ENCODE measurements at regions not wholly inside any gene's neighbourhood (a gene's known extent, or its start where the extent isn't known, plus 50 kb on each side); places are given as distances from the start of the nearest gene placed in this dataset.

- DNase-seq: no peak
Observed at GRCh38 chr5:84685121-84685894, 300.6 kb upstream of the EDIL3 start.

- no peak for DNase-seq
Observed at GRCh38 chr5:84683594-84683993, 298.9 kb upstream of the EDIL3 start.

GRCh38 chr5:84682531-84682930 lies 297.9 kb upstream of the EDIL3 start:
- DNase-seq: no peak

GRCh38 chr5:84680908-84681307 lies 296.2 kb upstream of the EDIL3 start:
- DNase-seq: no peak

DNA sequence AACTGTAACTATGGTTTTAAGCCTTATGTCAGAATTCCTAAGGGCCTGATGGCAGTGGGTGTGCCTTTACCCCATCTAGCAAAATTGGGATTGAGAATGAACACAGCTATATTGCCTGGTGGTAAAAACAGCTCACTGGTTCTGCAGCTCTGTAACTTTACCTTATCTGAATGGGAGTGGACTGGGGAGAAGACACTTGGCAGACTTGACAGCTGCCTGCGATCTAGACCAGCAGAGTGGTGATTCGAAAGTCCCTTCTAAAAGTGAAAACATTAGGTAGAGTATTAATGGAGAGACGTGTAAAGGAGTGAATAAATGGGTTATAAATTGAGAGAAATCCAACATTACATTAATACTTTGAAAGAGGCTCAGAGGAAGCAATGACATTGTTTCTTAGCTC lies 289.1 kb upstream of the EDIL3 start:
- no peak for DNase-seq

- no peak for DNase-seq
Observed at GRCh38 chr5:84667576-84667975, 282.9 kb upstream of the EDIL3 start.

- DNase-seq: no peak
Observed at GRCh38 chr5:84650429-84650828, 265.7 kb upstream of the EDIL3 start.

DNA sequence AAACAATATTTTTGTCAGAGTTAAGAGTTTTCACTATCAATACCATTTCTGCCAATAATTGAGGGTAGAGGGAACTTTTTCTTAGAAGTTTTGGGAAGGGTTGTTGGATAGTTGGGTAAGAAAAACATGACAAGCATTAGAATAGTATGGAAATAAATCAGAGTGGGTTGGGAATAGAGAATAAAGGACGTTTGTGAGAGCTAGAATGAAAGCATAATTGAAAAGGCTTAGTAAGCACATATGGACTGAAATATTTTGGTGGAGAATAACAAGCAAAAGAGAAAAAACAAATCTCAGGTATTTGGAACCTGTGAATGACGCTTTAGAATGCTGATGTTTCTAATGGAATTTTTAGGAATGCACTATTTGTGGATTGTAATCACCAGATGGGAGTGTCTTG lies 262.9 kb upstream of the EDIL3 start:
- DNase-seq: no peak

DNA sequence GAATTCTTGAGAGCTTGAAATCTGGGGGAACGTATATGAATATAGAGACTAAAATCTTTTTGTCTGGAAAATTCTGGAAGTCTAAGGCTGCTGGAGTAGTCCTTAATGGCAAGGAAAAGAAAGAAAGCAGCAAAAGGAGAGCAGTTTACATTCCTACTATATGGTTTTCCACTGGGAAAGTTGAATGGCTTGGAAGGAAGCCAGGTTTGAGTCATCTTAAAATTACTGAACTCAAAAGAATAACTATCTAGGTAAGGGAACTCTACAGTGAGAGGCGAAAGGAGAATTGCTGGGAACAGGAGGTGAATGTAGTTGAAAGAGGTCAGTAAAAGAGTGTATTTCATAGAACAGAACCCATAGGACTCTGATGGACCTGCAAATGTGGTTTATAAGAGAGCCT lies 258.1 kb upstream of the EDIL3 start:
- DNase-seq: no peak

DNA sequence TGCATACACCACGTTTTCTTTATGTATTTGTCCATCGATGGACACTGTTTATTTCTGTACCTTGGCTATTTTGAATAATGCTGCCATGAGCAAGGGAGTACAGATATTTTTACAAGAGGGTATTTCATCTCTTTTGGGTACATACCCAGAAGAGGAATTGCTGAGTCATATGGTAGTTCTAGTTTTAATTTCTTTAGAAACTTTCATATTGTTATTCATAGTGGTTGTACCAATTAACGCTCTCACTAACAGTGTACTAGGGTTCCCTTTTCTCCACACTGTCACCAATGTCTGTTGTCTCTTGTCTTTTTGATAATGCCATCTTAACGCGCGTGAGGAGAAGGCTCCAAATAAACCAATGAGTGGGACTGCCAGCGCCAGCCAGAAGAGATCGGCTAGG lies 257.6 kb upstream of the EDIL3 start:
- no peak for DNase-seq

DNA sequence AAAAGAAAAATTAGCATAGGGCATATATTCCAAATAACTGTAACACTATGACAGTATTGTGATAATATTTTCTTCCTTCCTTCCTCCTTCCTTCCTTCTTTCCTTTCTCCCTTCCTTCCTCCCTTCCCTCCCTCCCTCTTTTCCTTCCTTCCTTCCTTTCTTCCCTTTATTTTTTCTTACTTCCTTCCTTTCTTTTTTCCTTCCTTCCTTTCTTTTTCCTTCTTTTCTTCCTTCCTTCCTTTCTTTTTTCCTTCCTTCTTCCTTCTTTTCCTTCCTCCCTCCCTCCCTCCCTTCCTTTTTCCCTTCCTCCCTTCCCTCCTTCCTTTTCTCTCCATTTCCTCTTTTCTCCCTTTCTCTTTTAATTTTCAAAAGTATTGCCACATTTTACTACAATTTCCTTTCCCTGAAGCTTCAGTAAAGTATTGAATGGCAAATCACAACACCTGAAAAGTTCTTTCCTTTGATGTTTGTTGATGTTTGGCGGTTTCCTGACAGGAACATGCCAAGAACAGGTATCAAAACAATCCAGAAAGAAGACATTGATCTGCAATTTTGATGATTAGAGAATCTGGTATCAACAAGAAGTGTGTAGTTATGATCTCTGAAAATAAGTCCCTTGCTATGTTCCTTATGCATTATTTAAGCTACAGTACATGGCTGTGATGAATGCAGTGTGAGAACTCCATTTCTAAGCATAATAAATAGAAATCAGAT lies 253.1 kb upstream of the EDIL3 start:
- no peak for DNase-seq

DNA sequence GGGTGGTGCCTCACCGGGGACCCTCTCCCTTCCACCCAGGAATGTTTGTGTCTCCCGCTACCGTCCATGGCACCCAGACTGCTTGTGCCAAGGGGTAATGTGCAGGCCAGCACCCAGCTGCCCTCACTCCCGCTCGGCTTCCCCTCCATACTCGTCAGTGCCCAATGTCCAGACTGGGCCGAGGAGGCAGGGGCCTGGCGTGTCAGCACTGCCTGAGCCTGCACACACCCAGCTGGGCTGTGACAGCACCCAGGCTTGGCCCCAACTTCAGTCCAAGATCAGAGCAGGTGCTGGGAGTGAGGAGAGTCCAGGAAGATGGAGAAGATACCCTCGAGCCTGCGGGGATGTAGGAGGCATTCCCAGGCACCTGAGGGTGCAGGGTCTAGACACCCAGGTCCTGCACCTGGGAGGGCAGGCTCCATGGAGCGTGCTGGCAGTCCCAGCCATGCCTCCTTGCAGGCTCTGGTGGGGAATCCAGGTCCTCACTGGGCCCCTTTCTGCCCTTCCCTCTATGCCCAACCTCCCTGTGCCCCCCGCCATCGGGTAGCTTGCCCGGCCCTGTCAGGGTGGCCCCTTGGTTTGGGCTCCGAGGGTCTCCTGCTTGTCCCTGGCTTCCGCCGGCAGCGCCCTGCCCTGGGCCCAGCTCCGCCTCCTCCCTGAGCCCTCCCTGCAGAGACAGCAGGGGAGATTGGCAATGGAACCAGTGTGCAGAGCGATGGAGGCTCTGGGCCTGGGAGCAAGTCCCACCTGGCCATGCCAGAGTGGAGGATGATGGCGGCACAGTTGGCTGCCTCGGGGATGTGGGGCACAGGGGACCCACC lies 250.8 kb upstream of the EDIL3 start:
- DNase-seq: no peak

- no peak for DNase-seq
Observed at GRCh38 chr5:84634256-84634655, 249.6 kb upstream of the EDIL3 start.

DNA sequence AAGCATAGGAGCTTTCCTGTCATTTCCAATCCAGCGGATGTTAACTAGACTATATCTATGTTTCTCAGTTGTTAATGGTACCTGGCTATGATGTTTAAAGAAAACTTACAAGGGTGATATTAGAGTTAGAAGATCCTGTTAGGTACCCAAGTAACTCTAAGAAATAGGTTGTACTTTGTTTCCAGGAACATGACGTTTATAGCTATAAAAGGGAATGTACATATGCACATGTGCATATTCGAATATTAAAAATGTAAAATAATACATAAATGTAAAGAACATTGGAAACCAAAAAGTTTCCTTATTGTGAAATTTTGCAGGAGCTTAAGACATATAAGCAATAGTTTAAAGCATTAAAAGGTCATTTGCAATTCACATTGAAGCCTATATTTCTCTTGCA lies 247.7 kb upstream of the EDIL3 start:
- no peak for DNase-seq

GRCh38 chr5:84628918-84629317 lies 244.2 kb upstream of the EDIL3 start:
- DNase-seq: no peak

- no peak for DNase-seq
Observed at GRCh38 chr5:84623019-84623418, 238.3 kb upstream of the EDIL3 start.

DNA sequence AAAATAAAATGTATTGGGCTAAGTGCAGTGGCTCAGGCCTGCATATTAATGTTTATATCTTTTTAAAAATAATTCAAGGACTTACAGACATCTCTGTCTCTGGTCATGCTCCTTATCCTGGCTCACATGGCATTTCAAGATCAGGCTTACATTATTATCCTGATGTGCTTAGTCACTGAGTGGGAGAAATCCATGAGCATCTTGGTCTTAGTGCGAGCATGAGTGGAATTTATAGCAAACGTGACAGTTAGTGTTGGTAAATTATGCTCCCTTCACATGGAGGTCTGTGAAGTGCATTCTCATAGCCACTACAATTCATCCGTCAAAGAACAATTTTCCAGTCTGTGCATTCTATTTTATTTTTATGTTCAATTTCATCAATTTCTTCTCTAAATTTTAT lies 237.8 kb upstream of the EDIL3 start:
- no peak for DNase-seq

DNA sequence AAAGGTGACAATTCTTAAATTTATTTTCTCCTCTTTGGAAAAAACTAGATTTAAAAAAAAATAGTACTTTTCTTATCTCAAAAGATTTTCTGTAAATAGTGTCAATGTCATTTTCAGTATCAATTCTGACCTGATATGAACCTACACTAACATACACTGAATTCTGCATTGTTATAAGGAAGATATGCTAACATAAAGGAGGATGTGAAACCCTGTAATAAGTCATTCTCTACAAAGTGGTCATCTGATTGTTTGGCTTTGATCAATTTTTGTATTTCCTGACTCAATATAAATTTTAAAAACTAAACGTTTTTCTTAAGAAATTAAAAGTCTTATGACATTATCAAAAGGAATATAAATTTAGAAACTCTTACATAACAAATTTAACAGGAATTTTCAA lies 233.6 kb upstream of the EDIL3 start:
- DNase-seq: no peak

- DNase-seq: no peak
Observed at GRCh38 chr5:84614906-84615305, 230.2 kb upstream of the EDIL3 start.

DNA sequence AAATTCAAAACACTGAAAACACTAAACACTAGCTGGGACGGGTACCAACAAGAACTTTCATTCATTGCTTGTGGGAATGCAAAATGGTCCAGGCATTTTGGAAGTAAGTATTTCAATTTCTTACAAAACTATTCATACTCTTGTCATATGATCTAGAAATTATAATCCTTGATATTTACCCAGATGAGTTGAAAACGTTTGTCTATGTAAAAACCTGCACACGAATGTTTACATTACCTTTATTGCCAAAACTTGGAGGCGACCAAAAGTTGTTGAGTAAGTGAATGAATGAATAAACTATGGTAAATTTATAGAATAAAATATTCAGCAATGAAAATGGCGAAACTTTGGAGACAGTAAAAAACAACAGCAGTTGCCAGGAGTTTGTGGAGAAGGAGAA lies 222.1 kb upstream of the EDIL3 start:
- no peak for DNase-seq

- no peak for DNase-seq
Observed at GRCh38 chr5:84605241-84605640, 220.6 kb upstream of the EDIL3 start.

- DNase-seq: no peak
Observed at GRCh38 chr5:84603568-84604185, 219.0 kb upstream of the EDIL3 start.

- no peak for DNase-seq
Observed at GRCh38 chr5:84602371-84602771, 217.7 kb upstream of the EDIL3 start.

Data from NCI-H187 (cell line).